Retina (tissue), 1 donor: ENCODE measurements at regions not wholly inside any gene's neighbourhood (a gene's known extent, or its start where the extent isn't known, plus 50 kb on each side); places are given as distances from the start of the nearest gene placed in this dataset.

Experiments
- DNase-seq: peaks from one replicate; pipeline ENCODE4 v3.0.0-alpha.2; 2016

- DNase-seq, result no peak
These were observed 92.3 kb upstream of the BEND6 start for GRCh38 chr6:56862415-56863175.

- no peak for DNase-seq
These were observed 94.4 kb upstream of the BEND6 start for GRCh38 chr6:56860475-56860874.

GRCh38 chr6:56856036-56856580 lies 98.8 kb upstream of the BEND6 start:
- no peak for DNase-seq

- DNase-seq, result no peak
These were observed 100.8 kb upstream of the BEND6 start for GRCh38 chr6:56854086-56854485.

- DNase-seq, result no peak
These were observed 101.4 kb upstream of the BEND6 start for GRCh38 chr6:56853541-56853940.

- DNase-seq, result no peak
These were observed 102.5 kb upstream of the BEND6 start for GRCh38 chr6:56852260-56853010.

- peak; percentile 87 for DNase-seq
These were observed 103.2 kb upstream of the BEND6 start for GRCh38 chr6:56851541-56852259.

- peak; percentile 58 for DNase-seq
These were observed 103.8 kb upstream of the BEND6 start for GRCh38 chr6:56851074-56851473.

GRCh38 chr6:56850626-56851025 lies 104.3 kb upstream of the BEND6 start:
- peak; percentile 37 for DNase-seq

- no peak for DNase-seq
These were observed 105.0 kb upstream of the BEND6 start for GRCh38 chr6:56849896-56850295.

- no peak for DNase-seq
These were observed 106.8 kb upstream of the BEND6 start for GRCh38 chr6:56848105-56848504.

- no peak for DNase-seq
These were observed 109.9 kb upstream of the BEND6 start for GRCh38 chr6:56845032-56845431.

- DNase-seq, result peak; percentile 96
These were observed 111.2 kb upstream of the BEND6 start for GRCh38 chr6:56843476-56844349.

- peak; percentile 82 for DNase-seq
These were observed 112.0 kb upstream of the BEND6 start for GRCh38 chr6:56842686-56843475.

GRCh38 chr6:56841751-56842150 lies 113.2 kb upstream of the BEND6 start:
- DNase-seq, result no peak

GRCh38 chr6:56841381-56841749 lies 113.5 kb upstream of the BEND6 start:
- DNase-seq, result no peak

GRCh38 chr6:56840467-56841380 lies 114.2 kb upstream of the BEND6 start:
- DNase-seq, result no peak

GRCh38 chr6:56839533-56840183 lies 115.2 kb upstream of the BEND6 start:
- DNase-seq, result no peak

- no peak for DNase-seq
These were observed 115.9 kb upstream of the BEND6 start for GRCh38 chr6:56838965-56839364.

GRCh38 chr6:56838016-56838555 lies 116.8 kb upstream of the BEND6 start:
- no peak for DNase-seq
